ENCODE measurements at regions not wholly inside any gene's neighbourhood (a gene's known extent, or its start where the extent isn't known, plus 50 kb on each side); places are given as distances from the start of the nearest gene placed in this dataset.

GRCh38 chr14:22203036-22203435, 386.0 kb downstream of the DAD1 start:
- TF ChIP-seq CTCF (IDR thresholded peaks at IDR 0.05 in 4 of 5, conservative IDR thresholded peaks at IDR 0.05 in 1 of 5) (no peak), POLR2A (IDR thresholded peaks at IDR 0.05) (no peak)
